Peyer's patch (tissue), 4 donors: ENCODE measurements at regions not wholly inside any gene's neighbourhood (a gene's known extent, or its start where the extent isn't known, plus 50 kb on each side); places are given as distances from the start of the nearest gene placed in this dataset.

Experiments used
- POLR2A ChIP-seq, 2 donors: fragments of 450-650 bp; IDR thresholded peaks; one replicate each; pipeline ENCODE4 v1.5.1; 2017; ENCODE audit warnings: antibody characterized with exemption in 2 of 2, mild to moderate bottlenecking in 2 of 2, moderate library complexity in 2 of 2
- TF ChIP-seq, protein P1 (sequence below), 6 experiments: fragments of 450-650 bp in 4 of 6; fragments of 200-600 bp in 2 of 6; sonication (generic) in 1 of 6; IDR thresholded peaks; one replicate each; pipeline ENCODE4 v1.5.1; 2017 to 2019; ENCODE audit warnings: antibody characterized with exemption in 6 of 6, mild to moderate bottlenecking in 3 of 6, moderate library complexity in 1 of 6

GRCh38 chr7:50943482-50943881 lies 160.8 kb upstream of the GRB10 start:
- TF ChIP-seq, protein P1, sequence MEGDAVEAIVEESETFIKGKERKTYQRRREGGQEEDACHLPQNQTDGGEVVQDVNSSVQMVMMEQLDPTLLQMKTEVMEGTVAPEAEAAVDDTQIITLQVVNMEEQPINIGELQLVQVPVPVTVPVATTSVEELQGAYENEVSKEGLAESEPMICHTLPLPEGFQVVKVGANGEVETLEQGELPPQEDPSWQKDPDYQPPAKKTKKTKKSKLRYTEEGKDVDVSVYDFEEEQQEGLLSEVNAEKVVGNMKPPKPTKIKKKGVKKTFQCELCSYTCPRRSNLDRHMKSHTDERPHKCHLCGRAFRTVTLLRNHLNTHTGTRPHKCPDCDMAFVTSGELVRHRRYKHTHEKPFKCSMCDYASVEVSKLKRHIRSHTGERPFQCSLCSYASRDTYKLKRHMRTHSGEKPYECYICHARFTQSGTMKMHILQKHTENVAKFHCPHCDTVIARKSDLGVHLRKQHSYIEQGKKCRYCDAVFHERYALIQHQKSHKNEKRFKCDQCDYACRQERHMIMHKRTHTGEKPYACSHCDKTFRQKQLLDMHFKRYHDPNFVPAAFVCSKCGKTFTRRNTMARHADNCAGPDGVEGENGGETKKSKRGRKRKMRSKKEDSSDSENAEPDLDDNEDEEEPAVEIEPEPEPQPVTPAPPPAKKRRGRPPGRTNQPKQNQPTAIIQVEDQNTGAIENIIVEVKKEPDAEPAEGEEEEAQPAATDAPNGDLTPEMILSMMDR (IDR thresholded peaks at IDR 0.05): no peak
- no peak for TF ChIP-seq POLR2A (IDR thresholded peaks at IDR 0.05)
